PC-3 (cell line): ENCODE measurements at regions not wholly inside any gene's neighbourhood (a gene's known extent, or its start where the extent isn't known, plus 50 kb on each side); places are given as distances from the start of the nearest gene placed in this dataset.

Source experiments
- ATAC-seq: fragments of 200-7000 bp; cut with Tn5 transposase; 2 replicates; pipeline ENCODE4 v1.9.1; 2020; ENCODE audit warnings: mild to moderate bottlenecking, moderate library complexity
- BruUV-seq: library from RNA; stranded (reverse); fragments of 400-500 nt; replicated peaks from 2 replicates; lab custom pipeline; 2021; lab: Mats Ljungman, UMichigan
- CTCF ChIA-PET: fragments of 300-600 bp; sonication (Branson Sonifier 250); formaldehyde crosslinking; loops from one replicate; lab custom pipeline; 2022; ENCODE audit warnings: antibody characterized with exemption; lab: Charles Lee
- POLR2A ChIA-PET: fragments of 300-600 bp; sonication (Branson Sonifier 250); formaldehyde crosslinking; loops from one replicate; lab custom pipeline; 2022; ENCODE audit warnings: antibody characterized with exemption; ENCODE audit not compliant: unreplicated experiment; lab: Charles Lee
- DNase-seq: peaks from one replicate; pipeline ENCODE4 v3.0.0-alpha.2; 2015
- H2AFZ ChIP-seq: fragments of 300-600 bp; sonication (generic); 2 replicates; pipeline ENCODE4 v1.6.0; 2016; ENCODE audit warnings: antibody characterized with exemption, low read length
- H3F3A ChIP-seq: fragments of 300-600 bp; sonication (generic); one replicate; pipeline ENCODE4 v1.6.0; 2017; ENCODE audit warnings: antibody characterized with exemption, low read length, control low read depth, mild to moderate bottlenecking; ENCODE audit not compliant: unreplicated experiment
- H3K27ac ChIP-seq: fragments of 300-600 bp; sonication (generic); 2 replicates; pipeline ENCODE4 v1.5.1; 2016; ENCODE audit warnings: mild to moderate bottlenecking, low read length
- H3K27me3 ChIP-seq: fragments of 300-600 bp; sonication (generic); 2 replicates; pipeline ENCODE4 v1.6.1; 2016; ENCODE audit warnings: low read length, mixed read lengths
- H3K36me3 ChIP-seq: fragments of 300-600 bp; sonication (generic); 2 replicates; pipeline ENCODE4 v1.6.1; 2016; ENCODE audit warnings: low read depth, mixed run types, low read length, mixed read lengths
- H3K4me1 ChIP-seq: fragments of 300-600 bp; sonication (generic); 2 replicates; pipeline ENCODE4 v1.5.1; 2016; ENCODE audit warnings: low read length; ENCODE audit not compliant: insufficient read depth
- H3K4me2 ChIP-seq: fragments of 300-600 bp; sonication (generic); 2 replicates; pipeline ENCODE4 v1.6.0; 2016; ENCODE audit warnings: low read length
- H3K4me3 ChIP-seq: fragments of 300-600 bp; sonication (generic); 2 replicates; pipeline ENCODE4 v1.5.1; 2016; ENCODE audit warnings: mild to moderate bottlenecking, low read length, mixed read lengths
- H3K79me2 ChIP-seq: fragments of 300-600 bp; sonication (generic); 2 replicates; pipeline ENCODE4 v1.6.1; 2017; ENCODE audit warnings: low read length, mixed read lengths
- H3K9ac ChIP-seq: fragments of 300-600 bp; sonication (generic); 2 replicates; pipeline ENCODE4 v1.6.0; 2016; ENCODE audit warnings: mild to moderate bottlenecking, low read length
- H3K9me2 ChIP-seq: fragments of 300-600 bp; sonication (generic); replicated peaks from 2 replicates; pipeline ENCODE4 v1.6.1; 2016; ENCODE audit warnings: mixed run types, low read length, mixed read lengths
- H3K9me3 ChIP-seq: fragments of 300-600 bp; sonication (generic); 2 replicates; pipeline ENCODE4 v1.6.1; 2016; ENCODE audit warnings: low read length, mixed read lengths
- H4K20me1 ChIP-seq: fragments of 300-600 bp; sonication (generic); 2 replicates; pipeline ENCODE4 v1.6.1; 2016; ENCODE audit warnings: low read length, mixed read lengths
- EZH2 ChIP-seq: fragments of 300-600 bp; sonication (generic); IDR thresholded peaks from one replicate; pipeline ENCODE4 v1.6.1; 2017; ENCODE audit warnings: antibody characterized with exemption, mild to moderate bottlenecking, low read length; ENCODE audit not compliant: unreplicated experiment
- EZH2phosphoT487 ChIP-seq: fragments of 300-600 bp; sonication (generic); IDR thresholded peaks from 2 replicates; pipeline ENCODE4 v1.6.1; 2018; ENCODE audit warnings: mild to moderate bottlenecking, antibody characterized with exemption, low read length, borderline replicate concordance
- intact Hi-C: fragments of 100-400 bp; cut with micrococcal nuclease; formaldehyde crosslinking; loops from 2 replicates; pipeline ENCODE4 v1.9.0; 2023
- TF ChIP-seq, protein P1 (sequence below): fragments of 300-600 bp; sonication (generic); conservative IDR thresholded peaks from 2 replicates; pipeline ENCODE4 v1.5.1; 2017; ENCODE audit warnings: antibody characterized with exemption, low read depth, mild to moderate bottlenecking, low read length

DNA sequence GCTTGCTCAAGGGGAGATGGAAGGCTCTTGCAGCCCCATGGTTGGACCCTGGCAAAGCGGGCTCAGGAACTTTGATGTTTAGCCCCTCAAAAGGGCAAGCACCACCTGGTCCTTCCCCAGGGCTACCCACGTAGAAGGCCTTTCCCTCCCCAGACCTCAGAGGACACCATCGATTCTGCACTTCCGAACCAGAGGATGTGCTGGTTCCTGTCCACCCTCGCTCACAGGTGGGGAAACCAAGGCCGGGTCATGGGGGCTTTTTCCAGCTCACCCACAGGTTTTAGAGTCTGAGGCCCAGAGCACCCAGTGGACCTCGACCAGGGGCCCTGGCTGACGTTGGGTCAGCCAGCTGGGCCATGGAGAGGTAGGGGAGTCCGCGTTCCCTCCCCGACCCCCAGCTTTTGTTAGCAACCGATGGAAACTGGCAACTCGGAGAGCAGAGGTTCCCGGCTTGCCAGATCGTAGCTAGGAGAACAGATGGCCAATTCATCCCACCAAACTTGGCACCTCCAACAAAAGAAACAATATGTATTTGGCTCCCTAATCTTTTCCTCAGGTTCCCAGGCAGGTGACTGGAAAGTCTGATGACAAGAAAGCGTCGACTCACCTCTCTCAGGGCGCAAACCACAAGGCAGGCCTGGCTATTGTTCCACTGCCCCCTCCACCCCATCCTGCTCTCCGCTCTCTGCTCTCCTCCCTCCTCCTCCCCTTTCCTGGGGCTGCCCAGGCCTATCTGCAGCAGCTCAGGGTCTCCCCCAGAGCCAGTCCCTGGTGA is 167.6 kb upstream of the SMIM23 start:
- intact Hi-C loops: loop anchor here (10.0 kb wide), 1 partner anchor 133 kb away; no protein-coding TSS in a partner anchor
- Histone ChIP-seq H3K79me2 (no peaks in the 10 kb centered on the region), H3K9me2 (no peaks in the 10 kb centered on the region), H3K4me2 (no peak overlapping the region), H3K9ac (no peak overlapping the region), H3K9me3 (no peaks in the 10 kb centered on the region), H3K27me3 (peaks cover 37% of the 10 kb centered on the region), H2AFZ (no peak overlapping the region), H4K20me1 (no peaks in the 10 kb centered on the region), H3K27ac (no peak overlapping the region), H3K36me3 (no peaks in the 10 kb centered on the region), H3F3A (no peaks in the 10 kb centered on the region), H3K4me3 (no peak overlapping the region), H3K4me1 (no peaks in the 10 kb centered on the region)
- no peak for DNase-seq
- POLR2A ChIA-PET: no interaction called here
- TF ChIP-seq, protein P1, sequence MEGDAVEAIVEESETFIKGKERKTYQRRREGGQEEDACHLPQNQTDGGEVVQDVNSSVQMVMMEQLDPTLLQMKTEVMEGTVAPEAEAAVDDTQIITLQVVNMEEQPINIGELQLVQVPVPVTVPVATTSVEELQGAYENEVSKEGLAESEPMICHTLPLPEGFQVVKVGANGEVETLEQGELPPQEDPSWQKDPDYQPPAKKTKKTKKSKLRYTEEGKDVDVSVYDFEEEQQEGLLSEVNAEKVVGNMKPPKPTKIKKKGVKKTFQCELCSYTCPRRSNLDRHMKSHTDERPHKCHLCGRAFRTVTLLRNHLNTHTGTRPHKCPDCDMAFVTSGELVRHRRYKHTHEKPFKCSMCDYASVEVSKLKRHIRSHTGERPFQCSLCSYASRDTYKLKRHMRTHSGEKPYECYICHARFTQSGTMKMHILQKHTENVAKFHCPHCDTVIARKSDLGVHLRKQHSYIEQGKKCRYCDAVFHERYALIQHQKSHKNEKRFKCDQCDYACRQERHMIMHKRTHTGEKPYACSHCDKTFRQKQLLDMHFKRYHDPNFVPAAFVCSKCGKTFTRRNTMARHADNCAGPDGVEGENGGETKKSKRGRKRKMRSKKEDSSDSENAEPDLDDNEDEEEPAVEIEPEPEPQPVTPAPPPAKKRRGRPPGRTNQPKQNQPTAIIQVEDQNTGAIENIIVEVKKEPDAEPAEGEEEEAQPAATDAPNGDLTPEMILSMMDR: no peak
- no peak for TF ChIP-seq EZH2
- no peak for TF ChIP-seq EZH2phosphoT487
- ATAC-seq: no peak
- BruUV-seq: no TSS peak
- CTCF ChIA-PET: no interaction called here

DNA sequence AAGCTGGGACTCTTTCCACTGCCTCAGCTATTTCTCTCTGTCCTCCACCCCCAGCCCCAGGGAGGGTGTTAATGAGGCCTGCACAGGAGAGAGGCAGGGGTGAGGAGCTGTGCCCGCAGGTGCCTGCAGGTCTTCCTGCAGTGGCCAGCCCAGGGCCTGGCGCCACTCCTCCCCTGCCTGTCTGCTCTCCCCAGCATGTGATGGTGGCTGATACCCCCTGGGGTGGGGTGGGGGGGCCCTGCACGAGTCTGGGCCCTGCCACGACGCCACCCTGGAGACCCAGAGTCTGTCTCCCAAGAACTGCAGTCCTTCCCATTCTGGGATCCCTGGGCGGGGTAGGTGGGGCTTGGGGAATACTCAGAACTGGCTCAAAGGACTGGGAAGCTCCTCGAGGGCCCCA is 166.4 kb upstream of the SMIM23 start:
- Histone ChIP-seq H3K9me3 (no peaks in the 10 kb centered on the region), H3K4me1 (no peaks in the 10 kb centered on the region), H3K27me3 (peaks cover 37% of the 10 kb centered on the region), H3F3A (no peaks in the 10 kb centered on the region), H3K27ac (no peak overlapping the region), H3K79me2 (no peaks in the 10 kb centered on the region), H3K4me3 (no peak overlapping the region), H3K9me2 (no peaks in the 10 kb centered on the region), H3K36me3 (no peaks in the 10 kb centered on the region), H2AFZ (no peak overlapping the region), H4K20me1 (no peaks in the 10 kb centered on the region), H3K9ac (no peak overlapping the region), H3K4me2 (no peak overlapping the region)
- no TSS peak for BruUV-seq
- CTCF ChIA-PET: no interaction called here
- no peak for ATAC-seq
- POLR2A ChIA-PET: no interaction called here
- TF ChIP-seq, protein P1: no peak
- TF ChIP-seq EZH2phosphoT487: no peak
- no peak for DNase-seq
- intact Hi-C loops: loop anchor here (10.0 kb wide), 1 partner anchor 134 kb away; no protein-coding TSS in a partner anchor

DNA sequence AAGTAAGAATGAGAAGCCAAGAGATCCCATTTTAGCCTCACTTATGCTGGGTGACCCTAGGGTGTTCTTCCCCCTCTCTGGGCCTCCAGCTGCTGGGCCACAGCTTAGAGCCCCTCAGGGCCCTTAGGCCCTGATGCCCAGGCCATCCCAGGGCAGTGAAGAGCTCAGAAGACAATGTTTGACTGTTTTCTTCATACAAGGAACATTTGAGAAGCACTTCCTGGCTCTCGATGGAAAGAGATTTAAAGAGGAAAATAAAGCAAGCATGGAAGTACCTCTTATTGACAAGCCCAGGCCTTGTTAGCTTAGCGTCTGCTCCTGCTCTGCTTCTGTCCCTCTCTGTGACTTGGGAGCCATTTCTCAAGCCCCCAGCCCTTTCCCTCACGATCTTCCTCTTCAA is 165.9 kb upstream of the SMIM23 start:
- Histone ChIP-seq H3K27me3 (peaks cover 40% of the 10 kb centered on the region), H2AFZ (no peak overlapping the region), H3K4me3 (no peak overlapping the region), H3K27ac (no peak overlapping the region), H3K9ac (no peak overlapping the region), H3K36me3 (no peaks in the 10 kb centered on the region), H4K20me1 (no peaks in the 10 kb centered on the region), H3K4me2 (no peak overlapping the region), H3K9me3 (no peaks in the 10 kb centered on the region), H3F3A (no peaks in the 10 kb centered on the region), H3K79me2 (no peaks in the 10 kb centered on the region), H3K9me2 (no peaks in the 10 kb centered on the region), H3K4me1 (no peaks in the 10 kb centered on the region)
- ATAC-seq (no peak), DNase-seq (no peak)
- no TSS peak for BruUV-seq
- CTCF ChIA-PET: no interaction called here
- POLR2A ChIA-PET: no interaction called here
- intact Hi-C loops: loop anchor here (10.0 kb wide), 1 partner anchor 135 kb away; no protein-coding TSS in a partner anchor
- no peak for TF ChIP-seq EZH2
- TF ChIP-seq, protein P1: no peak
- no peak for TF ChIP-seq EZH2phosphoT487
